GM12892 (cell line): ENCODE measurements at regions not wholly inside any gene's neighbourhood (a gene's known extent, or its start where the extent isn't known, plus 50 kb on each side); places are given as distances from the start of the nearest gene placed in this dataset.
A peak's percentile ranks its signal among the peaks of the same experiment; 100 is the strongest.
"Not testable (repeated sequence)": the region's sequence is repeated elsewhere in the genome, so short reads cannot be mapped to it uniquely, and the experiment has no call there.

Source experiments
- DNase-seq: peaks from one replicate; pipeline ENCODE4 v3.0.0; 2011; ENCODE audit not compliant: insufficient read length
- FAIRE-seq: peaks from 2 replicates; lab custom pipeline; 2011; peaks lifted over from hg19 to GRCh38; lab: Jason Lieb, UNC
- TAF1 ChIP-seq: IDR thresholded peaks from 2 replicates; pipeline ENCODE4 v1.6.1; 2011; ENCODE audit warnings: low read depth, mild to moderate bottlenecking, control low read depth, low read length, borderline replicate concordance

DNA sequence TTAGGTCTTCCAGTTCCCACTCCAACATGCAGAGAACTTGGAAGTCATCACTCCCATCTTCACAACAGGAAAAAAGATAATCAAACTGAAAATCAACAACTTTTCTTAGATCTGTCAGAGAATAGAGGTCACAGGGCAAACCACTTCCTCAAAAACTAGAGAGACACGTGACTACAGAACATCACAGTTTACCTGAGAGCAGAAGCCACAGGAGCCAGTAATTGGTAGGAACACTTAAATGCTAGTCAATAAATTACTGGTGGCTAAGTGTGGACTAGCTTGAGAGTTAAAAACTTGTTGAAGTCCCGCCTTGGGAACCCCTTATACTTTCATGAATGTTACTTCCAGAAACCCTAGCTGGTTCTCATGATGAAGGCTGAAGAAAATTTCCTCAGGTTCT lies 81.1 kb downstream of the THSD1 start:
- peak; percentile 70 for FAIRE-seq
- DNase-seq: not testable (repeated sequence)

DNA sequence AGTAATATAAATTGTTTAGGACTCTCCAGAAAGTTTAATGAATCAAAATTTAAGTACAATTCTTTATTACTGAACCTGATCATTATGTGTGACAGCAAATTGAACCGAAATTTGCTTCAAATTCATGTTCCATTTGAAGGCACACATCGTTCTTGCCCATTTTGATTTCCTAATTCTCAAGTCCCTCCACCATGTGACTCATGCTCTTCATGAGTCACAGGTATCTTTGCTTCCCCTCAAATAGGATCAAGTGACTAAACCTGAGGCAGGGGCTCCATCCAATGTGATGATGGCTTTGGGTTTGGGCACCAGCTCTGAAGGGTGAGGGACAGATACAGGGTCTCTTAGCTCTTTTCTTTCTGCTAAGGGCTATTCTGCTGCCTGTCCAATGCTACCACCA lies 86.1 kb downstream of the THSD1 start:
- FAIRE-seq (no peak), DNase-seq (no peak)
- TF ChIP-seq TAF1: no peak

DNA sequence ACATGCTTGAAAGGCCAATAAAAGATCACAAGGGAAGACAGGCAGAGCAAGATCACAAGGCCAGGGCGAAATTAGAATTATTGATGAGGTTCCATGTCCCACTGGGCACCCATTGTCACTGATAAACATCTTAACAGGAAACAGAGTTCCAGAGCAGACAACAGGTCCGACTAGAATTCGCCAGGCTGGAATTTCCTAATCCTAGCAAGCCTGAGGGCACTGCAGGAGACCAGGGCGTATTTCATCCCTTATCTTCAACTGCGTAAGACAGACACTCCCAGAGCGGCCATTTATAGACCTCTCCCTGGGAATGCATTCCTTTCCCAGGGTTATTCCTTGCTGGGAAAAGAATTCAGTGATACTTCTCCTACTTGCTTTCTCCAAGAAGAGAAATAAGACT lies 96.1 kb downstream of the THSD1 start:
- DNase-seq, FAIRE-seq: not testable (repeated sequence)

DNA sequence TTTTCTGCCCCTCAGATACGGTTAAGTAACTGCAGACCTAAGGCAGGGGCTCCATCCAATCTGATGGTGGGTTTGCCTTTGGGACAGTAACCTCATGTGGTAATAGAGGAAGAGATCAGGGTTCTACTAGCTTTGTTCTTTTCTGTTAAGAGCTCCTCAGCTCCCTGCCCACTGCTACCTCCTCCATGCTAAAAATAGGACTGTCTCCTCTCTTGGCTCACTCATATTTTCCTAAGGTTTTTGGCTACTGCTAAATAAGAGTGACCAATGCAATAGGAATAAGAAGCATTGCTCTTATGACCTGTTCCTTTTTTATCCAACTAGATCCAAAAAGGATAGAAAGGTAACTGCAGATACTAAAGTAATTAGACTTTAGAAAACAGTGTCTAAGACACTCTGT lies 99.6 kb downstream of the THSD1 start:
- not testable (repeated sequence) for DNase-seq, FAIRE-seq

DNA sequence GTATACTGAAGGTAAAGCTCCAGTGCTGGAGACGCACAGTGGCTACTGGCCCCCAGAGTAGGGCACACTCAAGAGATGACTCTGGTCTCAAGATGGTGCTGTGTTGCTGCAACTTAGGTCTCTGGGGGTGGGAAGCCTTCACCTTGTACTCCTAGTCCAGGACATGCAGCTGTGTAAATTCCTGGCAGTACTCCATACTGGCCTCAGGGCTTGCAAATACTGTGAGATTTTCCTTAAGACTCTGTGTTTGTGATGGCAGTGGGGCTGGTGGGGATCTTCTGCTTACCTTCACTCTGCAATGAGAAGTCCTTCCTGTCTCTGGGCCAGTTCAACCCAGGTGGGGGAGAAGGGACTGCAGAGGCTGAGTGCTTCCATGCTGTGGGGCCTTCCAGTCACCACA lies 102.9 kb downstream of the THSD1 start:
- DNase-seq, FAIRE-seq: not testable (repeated sequence)

DNA sequence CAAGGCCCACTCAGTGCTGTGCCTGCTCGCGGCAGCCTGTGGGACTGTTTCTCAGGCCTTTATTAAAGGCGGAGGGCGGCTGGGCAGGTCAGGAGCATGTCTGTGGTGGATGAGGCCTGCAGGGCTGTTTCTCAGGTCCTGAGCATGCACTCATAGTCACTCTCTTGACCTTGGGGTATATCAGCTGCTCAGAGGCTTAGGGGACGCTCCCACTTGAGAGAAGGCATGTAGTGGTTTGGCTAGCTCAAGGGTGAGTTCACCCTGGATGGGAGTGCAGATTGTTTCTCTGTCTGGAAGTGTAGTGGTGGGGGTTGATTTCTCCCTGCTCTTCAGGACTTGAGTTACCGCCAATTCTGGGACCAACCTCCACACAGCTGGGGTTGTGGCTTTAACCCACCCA lies 103.3 kb downstream of the THSD1 start:
- FAIRE-seq: not testable (repeated sequence)

DNA sequence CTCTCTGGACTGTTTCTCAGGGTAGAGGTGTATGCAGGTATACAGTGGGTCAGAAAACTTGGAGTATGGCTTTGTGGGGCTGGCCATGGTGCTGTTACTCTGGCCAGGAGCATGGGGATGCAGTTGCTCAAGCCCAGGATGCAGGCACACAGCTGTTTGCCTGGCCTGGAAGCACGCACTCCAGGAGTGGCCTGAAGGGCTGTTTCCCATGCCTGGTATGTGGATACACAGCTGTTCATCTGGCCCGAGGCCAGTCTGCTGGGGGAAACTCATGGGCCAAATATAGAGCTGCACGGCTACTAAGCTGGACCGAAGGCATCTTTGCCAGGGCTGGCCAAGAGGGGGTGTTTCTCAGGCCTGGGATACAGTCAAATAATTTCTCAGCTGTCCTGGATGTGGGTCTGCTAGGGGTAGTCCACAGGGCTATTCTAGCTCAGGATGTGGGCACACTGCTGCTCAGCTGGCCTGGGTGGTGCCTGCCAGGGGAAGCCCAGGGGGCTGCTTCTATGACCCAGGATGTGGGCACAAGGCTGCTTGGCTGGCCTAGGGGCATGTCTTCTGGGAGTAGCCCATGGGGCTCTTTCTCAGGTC lies 104.1 kb downstream of the THSD1 start:
- not testable (repeated sequence) for DNase-seq, FAIRE-seq

More for the DNA sequence above, 103.3 kb downstream of the THSD1 start:
- DNase-seq: not testable (repeated sequence)

DNA sequence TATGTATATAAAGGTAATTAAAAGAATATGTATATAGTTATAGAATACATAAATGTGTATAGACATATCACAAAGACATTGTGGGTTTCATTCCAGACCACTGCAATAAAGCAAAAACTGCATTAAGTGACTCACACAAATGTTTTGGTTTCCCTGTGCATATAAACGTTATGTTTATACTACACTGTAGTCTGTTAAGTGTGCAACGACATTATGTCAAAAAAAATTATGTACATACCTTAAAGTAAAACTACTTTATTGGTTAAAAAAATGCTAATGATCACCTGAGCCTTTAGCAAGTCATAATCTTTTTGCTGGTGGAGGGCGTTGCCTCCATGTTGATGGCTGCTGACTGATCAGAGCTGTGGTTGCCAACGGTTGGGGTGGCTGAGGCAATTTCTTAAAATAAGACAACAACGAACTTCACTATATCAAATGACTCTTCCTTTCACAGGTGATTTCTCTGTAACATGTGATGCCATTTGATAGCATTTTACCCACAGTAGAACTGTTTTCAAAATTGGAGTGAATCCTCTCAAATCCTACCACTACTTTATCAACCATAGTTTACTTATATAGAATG lies 107.8 kb downstream of the THSD1 start:
- not testable (repeated sequence) for DNase-seq, FAIRE-seq

DNA sequence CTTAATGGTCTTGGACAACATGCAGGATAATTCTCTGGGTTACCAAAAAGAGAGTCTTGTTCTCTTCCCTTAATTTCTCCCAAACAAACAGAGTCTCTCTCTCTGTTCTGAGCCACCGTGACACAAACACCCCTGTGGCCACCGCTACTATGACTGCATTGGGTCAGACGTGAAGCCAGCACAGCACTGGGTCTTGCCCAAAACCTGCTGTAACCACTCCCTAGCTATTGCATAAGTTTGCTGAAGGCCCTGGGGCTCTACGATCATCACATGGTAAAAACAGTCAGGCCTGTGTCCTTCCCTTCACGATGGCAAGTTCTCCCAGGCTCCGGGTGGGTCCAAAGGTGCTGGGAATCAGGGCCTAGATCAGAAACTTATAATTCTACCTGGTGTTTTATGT lies 117.1 kb downstream of the THSD1 start:
- not testable (repeated sequence) for FAIRE-seq, DNase-seq

DNA sequence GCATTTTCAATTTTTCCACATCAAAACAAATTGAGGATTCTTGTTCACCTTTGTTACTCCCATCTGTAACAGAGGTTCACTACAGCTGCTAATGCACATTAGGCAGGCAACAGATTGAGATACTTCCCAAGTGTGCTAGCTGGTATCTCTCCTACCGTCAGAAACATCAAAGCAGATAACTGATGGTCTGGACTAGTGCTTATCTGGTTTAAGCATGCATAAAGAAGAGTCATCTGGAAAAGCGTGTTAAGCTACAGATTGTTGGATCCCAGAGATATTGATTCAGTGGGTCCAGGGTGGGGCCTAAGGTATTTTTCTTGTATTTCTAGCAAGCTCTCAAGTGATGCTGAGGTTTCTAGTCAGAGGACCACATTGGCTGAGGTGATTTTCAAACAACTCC lies 122.0 kb upstream of the NEK3 start:
- not testable (repeated sequence) for DNase-seq

DNA sequence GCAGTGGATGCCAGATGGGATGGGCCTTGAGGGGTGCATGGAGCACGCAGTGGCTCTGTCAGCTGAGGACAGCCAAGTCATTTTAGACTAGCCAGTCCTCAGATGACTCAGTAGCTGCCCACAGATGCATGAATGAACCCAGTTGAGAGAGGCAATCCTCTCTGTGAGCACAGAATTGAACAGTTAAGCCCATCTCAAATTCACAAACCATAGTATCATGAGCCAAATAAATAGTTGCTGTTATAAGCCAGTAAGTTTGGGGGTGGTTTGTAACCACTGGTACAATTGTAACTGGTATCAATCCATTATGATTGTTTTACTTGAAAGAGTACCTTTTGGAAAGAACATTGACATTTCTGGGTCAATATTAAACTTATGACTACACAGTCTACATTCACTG lies 120.0 kb upstream of the NEK3 start:
- not testable (repeated sequence) for FAIRE-seq

More for the DNA sequence above, 122.0 kb upstream of the NEK3 start:
- FAIRE-seq: not testable (repeated sequence)

DNA sequence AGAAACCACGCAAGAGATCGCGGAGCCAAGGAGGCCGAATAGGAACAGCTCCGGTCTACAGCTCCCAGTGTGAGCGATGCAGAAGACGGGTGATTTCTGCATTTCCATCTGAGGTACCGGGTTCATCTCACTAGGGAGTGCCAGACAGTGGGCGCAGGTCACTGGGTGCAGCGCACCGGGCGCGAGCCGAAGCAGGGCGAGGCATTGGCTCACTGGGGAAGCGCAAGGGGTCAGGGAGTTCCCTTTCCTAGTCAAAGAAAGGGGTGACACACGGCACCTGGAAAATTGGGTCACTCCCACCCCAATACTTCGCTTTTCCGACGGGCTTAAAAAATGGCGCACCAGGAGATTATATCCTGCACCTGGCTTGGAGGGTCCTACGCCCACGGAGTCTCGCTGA lies 94.9 kb upstream of the NEK3 start:
- FAIRE-seq, DNase-seq: not testable (repeated sequence)

More for the DNA sequence above, 120.0 kb upstream of the NEK3 start:
- not testable (repeated sequence) for DNase-seq

DNA sequence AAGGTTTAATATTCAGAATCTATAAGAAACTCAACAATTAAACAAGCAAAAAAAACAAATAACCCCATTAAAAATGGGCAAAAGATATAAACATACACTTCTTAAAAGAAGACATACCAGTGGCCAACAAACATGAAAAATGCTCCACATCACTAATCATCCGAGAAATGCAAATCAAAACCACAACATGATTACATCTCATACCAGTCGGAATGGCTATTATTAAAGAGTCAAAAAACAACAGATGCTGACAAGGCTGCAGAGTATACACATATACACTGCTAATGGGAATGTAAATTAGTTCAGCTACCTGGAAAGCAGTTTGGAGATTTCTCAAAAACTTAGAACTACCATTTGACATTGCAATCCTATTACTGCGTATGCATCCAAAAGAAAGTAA lies 81.4 kb upstream of the NEK3 start:
- DNase-seq, FAIRE-seq: not testable (repeated sequence)

DNA sequence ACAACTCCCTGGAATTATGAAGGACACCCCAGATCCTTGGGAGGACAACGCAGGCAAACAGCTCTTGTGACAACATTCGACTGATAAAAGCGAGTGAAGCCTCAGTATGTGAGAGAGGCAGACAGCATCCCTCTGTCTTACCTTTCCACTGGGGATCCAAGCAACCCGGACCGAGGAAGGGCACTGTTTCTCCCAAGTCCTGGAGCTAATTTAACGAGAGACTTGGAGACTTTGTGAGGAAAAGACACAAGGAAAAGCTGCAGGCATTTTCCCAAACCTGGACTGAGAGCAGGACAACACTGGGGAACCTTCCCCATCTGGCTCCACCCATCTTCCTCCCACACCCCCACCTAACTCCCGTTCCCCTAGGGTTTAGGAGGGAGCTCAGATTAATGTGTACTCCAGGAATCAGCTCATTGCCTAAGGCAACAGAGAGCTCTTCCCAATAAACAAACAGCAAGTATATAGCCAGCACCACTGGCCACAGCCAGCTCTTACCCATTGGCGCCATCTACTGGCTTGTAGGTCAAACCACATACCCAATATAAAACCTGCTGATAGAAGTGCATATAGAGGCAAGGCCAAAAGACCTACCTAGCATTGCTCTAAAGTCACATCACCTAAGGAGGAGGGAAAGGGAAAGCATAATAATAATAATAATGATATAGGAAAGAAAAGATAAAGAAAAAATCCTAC lies 76.7 kb upstream of the NEK3 start:
- not testable (repeated sequence) for DNase-seq
- FAIRE-seq: peak; percentile 92

DNA sequence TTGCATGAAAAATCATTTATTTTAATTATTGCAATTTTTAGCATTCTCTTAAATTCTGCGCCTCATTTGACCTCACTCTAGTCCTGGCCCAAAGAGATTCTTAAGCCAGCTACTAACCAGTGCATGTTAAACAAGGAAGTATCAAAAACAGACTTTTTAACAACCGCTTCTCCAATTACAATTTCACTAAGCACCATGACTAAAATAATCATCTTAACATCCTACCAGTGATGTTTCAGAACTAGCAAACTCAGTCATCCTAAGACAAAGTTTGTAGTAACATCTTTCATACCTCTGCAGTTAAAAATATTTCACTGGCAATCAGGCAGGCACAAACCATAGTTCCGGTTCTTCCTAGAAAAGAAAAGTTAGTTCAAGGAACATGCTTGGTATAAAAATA lies 75.5 kb upstream of the NEK3 start:
- FAIRE-seq: not testable (repeated sequence)

DNA sequence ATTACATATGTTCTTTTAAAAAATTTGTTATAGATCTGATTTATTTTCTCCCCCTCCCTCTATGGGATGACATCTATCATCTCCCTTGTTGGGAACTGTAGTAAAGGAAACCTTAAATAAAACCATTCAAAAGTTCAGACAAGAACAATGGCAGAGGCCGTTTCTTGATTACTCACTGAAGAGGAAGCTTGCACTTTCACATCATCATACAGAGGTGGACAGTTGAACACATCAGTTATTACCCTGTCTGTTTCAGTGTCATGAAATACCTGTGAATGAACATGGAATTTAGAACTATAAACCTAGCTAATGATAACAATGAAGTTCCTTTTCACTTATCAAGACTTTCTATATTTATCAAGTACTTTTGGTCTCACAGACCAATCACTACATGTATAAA lies 63.7 kb upstream of the NEK3 start:
- not testable (repeated sequence) for DNase-seq
- peak; percentile 87 for FAIRE-seq

More for the DNA sequence above, 75.5 kb upstream of the NEK3 start:
- DNase-seq: not testable (repeated sequence)

DNA sequence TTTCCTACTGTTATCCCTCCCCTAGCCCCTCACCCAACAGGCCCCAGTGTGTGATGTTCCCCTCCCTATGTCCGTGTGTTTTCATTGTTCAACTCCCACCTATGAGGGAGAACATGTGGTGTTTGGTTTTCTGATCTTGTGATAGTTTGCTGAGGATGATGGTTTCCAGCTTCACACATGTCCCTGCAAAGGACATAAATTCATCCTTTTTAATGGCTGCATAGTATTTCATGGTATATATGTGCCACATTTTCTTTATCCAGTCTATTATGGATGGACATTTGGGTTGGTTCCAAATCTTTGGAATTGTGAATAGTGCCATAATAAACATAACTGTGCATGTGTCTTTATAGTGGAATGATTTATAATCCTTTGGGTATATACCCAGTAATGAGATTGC lies 54.5 kb upstream of the NEK3 start:
- DNase-seq, FAIRE-seq: not testable (repeated sequence)

DNA sequence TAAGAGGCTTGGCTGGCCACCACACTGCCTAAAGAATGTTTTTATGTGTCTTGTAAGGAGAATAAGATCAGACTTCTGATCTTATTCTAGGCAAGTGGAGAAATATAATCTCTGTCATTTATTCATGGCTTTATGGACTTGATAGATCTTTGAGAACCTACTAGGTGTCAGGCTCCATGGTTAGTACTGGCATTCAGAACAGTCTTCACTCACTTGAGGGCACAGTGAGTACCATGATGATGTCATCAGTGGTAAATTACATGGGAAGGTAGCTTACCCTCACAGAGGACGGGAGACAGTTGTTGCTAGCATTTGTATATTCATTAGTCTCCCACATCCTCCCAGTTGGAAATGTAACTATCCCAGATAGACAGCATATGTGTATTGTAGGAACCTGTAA lies 53.5 kb upstream of the NEK3 start:
- not testable (repeated sequence) for DNase-seq, FAIRE-seq

DNA sequence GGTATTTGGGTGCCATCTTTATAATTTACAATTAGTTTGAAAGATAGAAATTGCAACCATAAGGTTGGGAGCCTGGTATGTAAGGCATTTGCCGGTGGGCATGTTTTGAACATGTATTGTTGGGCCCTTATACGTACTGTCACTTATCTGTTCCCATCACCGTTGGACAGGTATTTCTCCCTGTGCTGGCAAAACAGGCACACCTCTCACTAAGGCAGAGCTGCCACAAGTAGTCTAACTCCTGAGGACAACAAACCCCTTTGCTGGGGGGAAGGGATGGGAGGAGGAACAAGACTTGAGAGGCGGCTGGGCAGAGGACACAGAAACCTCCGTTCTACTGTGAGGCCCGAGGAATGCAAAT lies 52.0 kb upstream of the NEK3 start:
- DNase-seq, FAIRE-seq: not testable (repeated sequence)

DNA sequence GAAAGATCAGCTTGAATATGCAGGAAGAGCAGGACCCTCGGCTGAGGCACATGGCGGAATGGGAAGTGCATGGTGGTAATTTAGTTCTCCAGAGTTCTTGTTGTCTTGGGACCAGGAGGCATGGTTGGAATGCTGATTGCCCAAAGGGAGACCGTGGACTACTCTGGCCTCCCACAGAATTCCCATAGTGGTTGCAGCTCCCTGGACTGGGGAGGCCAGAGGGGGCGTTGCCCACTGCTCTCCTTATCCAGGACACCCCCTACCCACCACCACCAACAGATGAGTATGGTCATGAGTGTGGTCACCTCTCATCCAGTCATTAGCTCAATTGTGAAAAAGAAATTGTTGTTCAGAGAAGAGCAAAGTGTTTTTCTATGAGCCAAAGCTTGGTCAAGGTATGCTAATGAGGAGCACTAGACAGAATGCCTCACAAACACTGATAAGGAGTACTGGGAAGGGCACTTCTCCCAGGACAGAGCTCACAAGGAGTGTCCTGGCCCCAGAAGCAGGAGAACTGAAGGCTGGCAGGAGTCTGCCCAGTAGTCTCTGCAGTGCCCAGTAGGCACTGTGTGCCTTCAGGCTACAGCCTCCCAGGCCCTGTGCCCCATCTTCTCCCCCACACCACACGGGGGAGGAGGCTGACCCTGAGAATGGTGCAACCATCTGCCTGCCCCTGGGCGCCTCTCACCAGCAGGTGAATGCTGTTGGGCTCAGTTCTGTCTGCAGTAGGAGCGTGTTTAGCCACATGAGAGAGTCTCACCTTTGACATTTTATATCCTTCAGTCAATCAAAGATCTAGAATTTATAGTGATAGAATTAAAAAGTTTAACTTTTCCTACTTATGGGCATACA lies 51.4 kb upstream of the NEK3 start:
- DNase-seq, FAIRE-seq: not testable (repeated sequence)
